ENCODE measurements at regions not wholly inside any gene's neighbourhood (a gene's known extent, or its start where the extent isn't known, plus 50 kb on each side); places are given as distances from the start of the nearest gene placed in this dataset.

- no peak for TF ChIP-seq ZBTB33 (IDR thresholded peaks at IDR 0.05)
- no peak for TF ChIP-seq SIN3A (IDR thresholded peaks at IDR 0.05; ENCODE audit: low read depth, low read length)
- no peak for TF ChIP-seq GABPA (IDR thresholded peaks at IDR 0.05; ENCODE audit: low read depth)
- TF ChIP-seq TAF1 (IDR thresholded peaks at IDR 0.05; ENCODE audit: borderline replicate concordance, low read depth, low read length), result no peak
Measured at GRCh38 chr1:106677181-106677580, 379.3 kb upstream of the PRMT6 start.

Data from GM12878 (cell line).